ENCODE measurements at regions not wholly inside any gene's neighbourhood (a gene's known extent, or its start where the extent isn't known, plus 50 kb on each side); places are given as distances from the start of the nearest gene placed in this dataset.
A peak's percentile ranks its signal among the peaks of the same experiment; 100 is the strongest.
"Not testable (repeated sequence)": the region's sequence is repeated elsewhere in the genome, so short reads cannot be mapped to it uniquely, and the experiment has no call there.

DNA sequence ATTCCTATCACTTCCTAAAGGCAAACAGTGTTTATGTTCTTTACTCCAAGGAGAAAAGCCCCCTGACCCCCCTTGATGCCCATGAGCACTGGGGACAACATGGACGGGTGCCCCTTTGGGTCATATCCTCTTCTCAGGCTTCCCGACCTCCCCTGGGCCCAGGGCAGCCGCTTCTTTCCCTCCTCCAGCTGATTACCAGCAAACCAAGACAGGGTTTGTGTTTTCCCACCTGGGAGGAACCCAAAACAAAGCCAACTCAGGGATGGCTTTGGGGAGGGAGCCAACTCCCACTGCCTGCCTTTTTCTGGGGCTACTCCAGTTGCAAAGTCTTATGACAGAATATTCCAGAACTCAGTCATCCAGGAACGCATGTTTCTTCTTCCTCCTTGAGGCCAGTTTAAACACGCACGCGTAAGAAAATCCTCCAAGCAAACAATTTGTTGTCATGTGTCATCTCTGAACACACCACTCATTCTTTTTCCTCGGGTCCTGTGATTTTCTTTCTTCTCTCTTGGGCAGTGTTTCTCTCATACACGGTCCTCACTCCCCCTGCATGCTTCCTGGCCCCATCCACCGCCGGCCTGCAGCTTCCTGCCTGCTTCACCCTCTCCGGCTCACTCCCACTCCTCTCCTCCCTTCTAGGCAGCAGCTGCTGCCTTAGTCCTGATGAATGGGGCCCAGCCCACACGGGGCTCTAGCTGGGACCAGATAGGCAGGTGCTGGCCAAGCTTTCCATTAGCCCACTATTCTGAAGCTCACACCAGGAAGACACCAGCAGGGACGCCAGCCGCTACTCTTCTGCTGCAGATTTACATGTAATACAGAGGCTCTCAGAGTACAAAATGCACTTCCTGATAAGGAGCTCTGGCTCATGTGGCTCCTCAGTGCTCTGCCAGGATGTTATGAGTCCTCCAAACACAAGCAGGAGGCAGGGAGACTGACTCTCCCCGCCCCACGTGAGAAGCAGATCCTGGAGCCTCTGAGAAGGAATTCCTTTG lies 116.7 kb upstream of the VOPP1 start:
- POLR2A ChIA-PET; intact Hi-C loops (cut with micrococcal nuclease; ENCODE audit: unreplicated experiment); H3K9ac ChIP-seq (ENCODE audit: insufficient read depth, low read depth, low read length): not testable (repeated sequence)

DNA sequence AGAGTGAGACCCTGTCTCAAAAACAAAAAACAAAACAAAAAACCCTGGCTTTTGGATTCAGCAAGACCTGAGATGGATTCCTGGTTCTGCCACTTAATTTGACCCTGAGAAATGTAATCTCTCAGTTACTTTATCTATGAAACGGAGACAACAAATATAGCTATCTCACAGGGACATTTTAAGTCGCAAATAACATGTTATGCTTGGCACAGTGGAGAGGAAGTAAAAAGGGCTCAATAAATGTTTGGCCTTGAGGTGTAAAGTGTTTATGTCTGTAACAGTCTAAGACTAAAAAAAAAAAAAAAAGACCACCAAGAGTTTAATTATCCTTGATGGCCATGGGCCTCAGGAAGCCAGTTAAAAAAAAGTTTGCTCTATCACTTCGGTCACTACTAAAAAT lies 116.0 kb upstream of the VOPP1 start:
- FAIRE-seq; H3K9ac ChIP-seq (ENCODE audit: insufficient read depth, low read depth, low read length); H2AFZ ChIP-seq (ENCODE audit: low read length); POLR2A ChIA-PET; H3K27ac ChIP-seq (ENCODE audit: extremely low read length, insufficient read depth, low read length); H3K4me3 ChIP-seq (replicated peaks in 1 of 3; ENCODE audit: insufficient read depth in 1 of 3, low read depth in 2 of 3, low read length in 3 of 3); H3K27me3 ChIP-seq (ENCODE audit: control insufficient read depth in 1 of 2, insufficient read depth in 2 of 2, low read length in 2 of 2); H3K9me3 ChIP-seq (ENCODE audit: low read length); H3K36me3 ChIP-seq (replicated peaks in 1 of 2; ENCODE audit: control insufficient read depth in 1 of 2, insufficient read depth in 2 of 2, low read length in 2 of 2); intact Hi-C loops (cut with micrococcal nuclease; ENCODE audit: unreplicated experiment); ATAC-seq; CTCF ChIA-PET (ENCODE audit: low intra/inter-chr PET ratio, low total read pairs); H4K20me1 ChIP-seq (ENCODE audit: insufficient read depth, low read length); H3K4me2 ChIP-seq (ENCODE audit: low read depth, low read length); DNase-seq (ENCODE audit: low spot score); H3K79me2 ChIP-seq (ENCODE audit: insufficient read depth, low read length); BruUV-seq (replicated peaks); in situ Hi-C loops (cut with HindIII; ENCODE audit: extremely low pct_ligation_motif_present, low pct_unique_long_range_greater_than_20kb): not testable (repeated sequence)
- H3K4me1 ChIP-seq (ENCODE audit: insufficient read depth, low read length): peaks cover 23% of the 10 kb centered on the region
- 40% methylated on average over 3 of the region's 3 CpGs for WGBS (ENCODE audit: low lambda C conversion rate)

More for the DNA sequence above, 116.7 kb upstream of the VOPP1 start:
- Histone ChIP-seq H3K4me2 (ENCODE audit: low read depth, low read length) (peak overlapping the region; percentile 51; the same call in 1 of the 2 replicates), H3K4me1 (ENCODE audit: insufficient read depth, low read length) (peaks cover 23% of the 10 kb centered on the region)
- H3K36me3 ChIP-seq (replicated peaks in 1 of 2; ENCODE audit: control insufficient read depth in 1 of 2, insufficient read depth in 2 of 2, low read length in 2 of 2); BruUV-seq (replicated peaks); H3K27ac ChIP-seq (ENCODE audit: extremely low read length, insufficient read depth, low read length); H2AFZ ChIP-seq (ENCODE audit: low read length); H3K4me3 ChIP-seq (replicated peaks in 1 of 3; ENCODE audit: insufficient read depth in 1 of 3, low read depth in 2 of 3, low read length in 3 of 3); H4K20me1 ChIP-seq (ENCODE audit: insufficient read depth, low read length); CTCF ChIA-PET (ENCODE audit: low intra/inter-chr PET ratio, low total read pairs); FAIRE-seq; in situ Hi-C loops (cut with HindIII; ENCODE audit: extremely low pct_ligation_motif_present, low pct_unique_long_range_greater_than_20kb); H3K9me3 ChIP-seq (ENCODE audit: low read length); H3K79me2 ChIP-seq (ENCODE audit: insufficient read depth, low read length); H3K27me3 ChIP-seq (ENCODE audit: control insufficient read depth in 1 of 2, insufficient read depth in 2 of 2, low read length in 2 of 2): not testable (repeated sequence)
- ATAC-seq (peak; percentile 80), DNase-seq (ENCODE audit: low spot score) (peak; percentile 3)
- TF ChIP-seq ELF3 (CRISPR knock-in tag; IDR thresholded peaks at IDR 0.05): 0 out of 2 replicates have a peak, but pooled peaks have one; percentile 29
- TF ChIP-seq, protein P1, sequence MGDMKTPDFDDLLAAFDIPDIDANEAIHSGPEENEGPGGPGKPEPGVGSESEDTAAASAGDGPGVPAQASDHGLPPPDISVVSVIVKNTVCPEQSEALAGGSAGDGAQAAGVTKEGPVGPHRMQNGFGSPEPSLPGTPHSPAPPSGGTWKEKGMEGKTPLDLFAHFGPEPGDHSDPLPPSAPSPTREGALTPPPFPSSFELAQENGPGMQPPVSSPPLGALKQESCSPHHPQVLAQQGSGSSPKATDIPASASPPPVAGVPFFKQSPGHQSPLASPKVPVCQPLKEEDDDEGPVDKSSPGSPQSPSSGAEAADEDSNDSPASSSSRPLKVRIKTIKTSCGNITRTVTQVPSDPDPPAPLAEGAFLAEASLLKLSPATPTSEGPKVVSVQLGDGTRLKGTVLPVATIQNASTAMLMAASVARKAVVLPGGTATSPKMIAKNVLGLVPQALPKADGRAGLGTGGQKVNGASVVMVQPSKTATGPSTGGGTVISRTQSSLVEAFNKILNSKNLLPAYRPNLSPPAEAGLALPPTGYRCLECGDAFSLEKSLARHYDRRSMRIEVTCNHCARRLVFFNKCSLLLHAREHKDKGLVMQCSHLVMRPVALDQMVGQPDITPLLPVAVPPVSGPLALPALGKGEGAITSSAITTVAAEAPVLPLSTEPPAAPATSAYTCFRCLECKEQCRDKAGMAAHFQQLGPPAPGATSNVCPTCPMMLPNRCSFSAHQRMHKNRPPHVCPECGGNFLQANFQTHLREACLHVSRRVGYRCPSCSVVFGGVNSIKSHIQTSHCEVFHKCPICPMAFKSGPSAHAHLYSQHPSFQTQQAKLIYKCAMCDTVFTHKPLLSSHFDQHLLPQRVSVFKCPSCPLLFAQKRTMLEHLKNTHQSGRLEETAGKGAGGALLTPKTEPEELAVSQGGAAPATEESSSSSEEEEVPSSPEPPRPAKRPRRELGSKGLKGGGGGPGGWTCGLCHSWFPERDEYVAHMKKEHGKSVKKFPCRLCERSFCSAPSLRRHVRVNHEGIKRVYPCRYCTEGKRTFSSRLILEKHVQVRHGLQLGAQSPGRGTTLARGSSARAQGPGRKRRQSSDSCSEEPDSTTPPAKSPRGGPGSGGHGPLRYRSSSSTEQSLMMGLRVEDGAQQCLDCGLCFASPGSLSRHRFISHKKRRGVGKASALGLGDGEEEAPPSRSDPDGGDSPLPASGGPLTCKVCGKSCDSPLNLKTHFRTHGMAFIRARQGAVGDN (CRISPR knock-in tag; IDR thresholded peaks at IDR 0.05): peak; percentile 39; the same call in 1 of the 2 replicates
- 36% methylated on average over 16 of the region's 17 CpGs for WGBS (ENCODE audit: low lambda C conversion rate)

DNA sequence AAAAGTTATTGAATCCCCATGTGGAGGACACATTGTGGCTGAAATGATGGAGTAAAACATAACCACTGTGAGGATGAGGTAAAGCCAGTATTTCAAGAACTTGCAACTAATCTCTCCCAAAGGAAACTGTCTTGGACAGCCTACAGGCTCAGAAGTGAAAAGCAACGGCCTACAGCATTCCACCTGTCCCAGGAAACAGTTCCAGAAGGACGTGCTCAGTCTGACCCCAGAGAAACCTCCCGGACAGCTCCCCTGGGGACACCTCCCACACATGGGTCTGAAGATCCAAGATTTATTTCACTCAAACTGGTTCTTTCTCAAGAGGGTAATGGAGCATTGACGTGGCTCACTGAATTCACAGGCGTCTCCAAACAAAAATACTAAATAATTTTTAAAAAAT lies 115.0 kb upstream of the VOPP1 start:
- in situ Hi-C loops (cut with HindIII; ENCODE audit: extremely low pct_ligation_motif_present, low pct_unique_long_range_greater_than_20kb); H3K36me3 ChIP-seq (replicated peaks in 1 of 2; ENCODE audit: control insufficient read depth in 1 of 2, insufficient read depth in 2 of 2, low read length in 2 of 2); H2AFZ ChIP-seq (ENCODE audit: low read length); H3K4me2 ChIP-seq (ENCODE audit: low read depth, low read length); H3K79me2 ChIP-seq (ENCODE audit: insufficient read depth, low read length); DNase-seq (ENCODE audit: low spot score); H3K4me3 ChIP-seq (replicated peaks in 1 of 3; ENCODE audit: insufficient read depth in 1 of 3, low read depth in 2 of 3, low read length in 3 of 3); H3K9ac ChIP-seq (ENCODE audit: insufficient read depth, low read depth, low read length); H3K27me3 ChIP-seq (ENCODE audit: control insufficient read depth in 1 of 2, insufficient read depth in 2 of 2, low read length in 2 of 2); ATAC-seq; H4K20me1 ChIP-seq (ENCODE audit: insufficient read depth, low read length); BruUV-seq (replicated peaks); H3K9me3 ChIP-seq (ENCODE audit: low read length); intact Hi-C loops (cut with micrococcal nuclease; ENCODE audit: unreplicated experiment); H3K27ac ChIP-seq (ENCODE audit: extremely low read length, insufficient read depth, low read length); FAIRE-seq; POLR2A ChIA-PET; CTCF ChIA-PET (ENCODE audit: low intra/inter-chr PET ratio, low total read pairs): not testable (repeated sequence)
- H3K4me1 ChIP-seq (ENCODE audit: insufficient read depth, low read length): peaks cover 32% of the 10 kb centered on the region
- WGBS (ENCODE audit: low lambda C conversion rate): 70% methylated on average over 2 of the region's 5 CpGs
